Heart right ventricle (tissue), 16 donors: ENCODE measurements at regions not wholly inside any gene's neighbourhood (a gene's known extent, or its start where the extent isn't known, plus 50 kb on each side); places are given as distances from the start of the nearest gene placed in this dataset.

ENCODE experiments used
- ATAC-seq, 8 donors: fragments of 200-7000 bp; cut with Tn5 transposase; one replicate each; pipeline ENCODE4 v1.9.1; 2020; ENCODE audit warnings: mild to moderate bottlenecking in 8 of 8, moderate library complexity in 8 of 8, moderate number of reproducible peaks in 1 of 8
- DNase-seq, 2 donors: peaks; one replicate each; pipeline ENCODE4 v3.0.0-alpha.2; 2020
- H3K27ac ChIP-seq, 10 donors: fragments of 200-600 bp; sonication (generic) in 2 of 10; one replicate each; pipeline versions ENCODE4 v1.5.0 to v1.8.0; 2020 to 2022; ENCODE audit warnings: mild to moderate bottlenecking in 3 of 10
- H3K27me3 ChIP-seq, 7 donors: fragments of 200-600 bp; one replicate each; pipeline ENCODE4 v1.8.0; 2021 to 2022; ENCODE audit warnings: mild to moderate bottlenecking in 2 of 7
- H3K36me3 ChIP-seq, 9 donors: fragments of 200-600 bp; sonication (generic) in 1 of 9; one replicate each; pipeline versions ENCODE4 v1.5.0 to v1.8.0; 2020 to 2022; ENCODE audit warnings: mild to moderate bottlenecking in 2 of 9
- H3K4me1 ChIP-seq, 9 donors: fragments of 200-600 bp; sonication (generic) in 1 of 9; one replicate each; pipeline versions ENCODE4 v1.5.0 to v1.8.0; 2020 to 2022; ENCODE audit warnings: mild to moderate bottlenecking in 4 of 9
- H3K4me3 ChIP-seq, 10 donors: fragments of 200-600 bp; sonication (generic) in 2 of 10; one replicate each; pipeline versions ENCODE4 v1.5.0 to v1.8.0; 2020 to 2022; ENCODE audit warnings: mild to moderate bottlenecking in 7 of 10, moderate library complexity in 2 of 10
- H3K9me3 ChIP-seq, 11 donors: fragments of 200-600 bp in 10 of 11; sonication (generic) in 2 of 11; one replicate each; pipeline versions ENCODE4 v1.5.0 to v1.8.0; 2013 to 2022; ENCODE audit warnings: mild to moderate bottlenecking in 2 of 11, control low read depth in 1 of 11, moderate library complexity in 1 of 11
- CTCF ChIP-seq, 9 donors: fragments of 200-600 bp; sonication (generic) in 2 of 9; IDR thresholded peaks; one replicate each; pipeline versions ENCODE4 v1.5.0 to v1.8.0; 2021 to 2022; ENCODE audit warnings: antibody characterized with exemption in 9 of 9, mild to moderate bottlenecking in 5 of 9, moderate library complexity in 1 of 9
- WGBS, 2 donors: extraction: QIAGEN DNeasy Blood & Tissue Kit; methylation state at CpG; one replicate each; pipeline ENCODE4 v1.1.7; 2013; ENCODE audit warnings: inconsistent platforms in 1 of 2; 5-methylcytosine and 5-hydroxymethylcytosine counted together
- intact Hi-C, 10 donors: fragments of 100-400 bp; cut with DNase I; formaldehyde crosslinking; loops; one replicate each; pipeline versions ENCODE4 v1.11.1 to v1.14.2; 2022
- donor health status: Arrhythmogenic right ventricular cardiomyopathy.
- donor health status: ischemic (EF 13 %, LVEDD 7.1; RV severe dilation, severe dysfunction).
- donor health status: healthy with polysubstance abuse.
- donor health status: DM: no; HTN: yes; CAD: no.
- donor health status: DM: no; HTN: no; CAD: no.
- donor health status: ischemic (EF 25% LVEDD 6.9; RV normal size, moderate dysfunction).
- donor health status: ischemic (EF 25% LVEDD 5.7; RV mildly dilated, moderate dysfunction).
- donor health status: healthy.
- donor health status: DM: yes; HTN: yes; CAD: no.
- donor health status: Ischemic cardiomyopathy.
- donor health status: ischemic (EF 35%, LVEDD 5.7; RV mildly dilated, moderate dysfunction).
- donor health status: nonischemic (EF 11% LVEDD 7.7; RV severe dilation, severe dysfunction).
- donor health status: DM: yes; HTN: yes; CAD: no.
- donor health status: PGD.
- donor health status: ischemic (EF 29% LVEDD 5.4; RV normal size, mild dysfunction).
- donor health status: nonischemic (EF 23%, LVEDD 6.1; RV moderate dilation, normal function).

GRCh38 chr14:84129941-84130340 lies 1400.0 kb upstream of the FLRT2 start:
- no peak for DNase-seq
- intact Hi-C loops: no loop called here
- Histone ChIP-seq H3K27me3 (no peaks in the 10 kb centered on the region), H3K36me3 (no peaks in the 10 kb centered on the region), H3K4me3 (no peak overlapping the region), H3K4me1 (no peaks in the 10 kb centered on the region), H3K27ac (no peak overlapping the region), H3K9me3 (no peaks in the 10 kb centered on the region)
- WGBS, 2 donors: 82 to 88% methylated on average over 1 of the region's 1 CpG
- no peak for ATAC-seq
- no peak for TF ChIP-seq CTCF (IDR thresholded peaks at IDR 0.05)

GRCh38 chr14:84131924-84132323 lies 1398.0 kb upstream of the FLRT2 start:
- no peak for ATAC-seq
- intact Hi-C loops: no loop called here
- no peak overlapping the region for H3K27ac ChIP-seq
- no peak for TF ChIP-seq CTCF (IDR thresholded peaks at IDR 0.05)
- no peaks in the 10 kb centered on the region for H3K36me3 ChIP-seq
- no peak for DNase-seq
- no peaks in the 10 kb centered on the region for H3K4me1 ChIP-seq
- H3K27me3 ChIP-seq: no peaks in the 10 kb centered on the region
- peaks cover 0 to 6% (median 0%) of the 10 kb centered on the region in 11 donors for H3K9me3 ChIP-seq
- no peak overlapping the region for H3K4me3 ChIP-seq

GRCh38 chr14:84144166-84144565 lies 1385.8 kb upstream of the FLRT2 start:
- TF ChIP-seq CTCF (IDR thresholded peaks at IDR 0.05): no peak

GRCh38 chr14:84152452-84152851 lies 1377.5 kb upstream of the FLRT2 start:
- 98% methylated on average over 14 of the region's 14 CpGs for WGBS, 2 donors
- peaks cover 0 to 9% (median 0%) of the 10 kb centered on the region in 11 donors for H3K9me3 ChIP-seq
- DNase-seq: no peak
- no peak overlapping the region for H3K27ac ChIP-seq
- H3K4me3 ChIP-seq: no peak overlapping the region
- no peaks in the 10 kb centered on the region for H3K4me1 ChIP-seq
- no peaks in the 10 kb centered on the region for H3K36me3 ChIP-seq
- no peak for TF ChIP-seq CTCF (IDR thresholded peaks at IDR 0.05)
- intact Hi-C loops: no loop called here
- ATAC-seq: no peak
- H3K27me3 ChIP-seq: no peaks in the 10 kb centered on the region

More at GRCh38 chr14:84144166-84144565, 1385.8 kb upstream of the FLRT2 start:
- 65 to 85% methylated on average over 2 of the region's 2 CpGs for WGBS, 2 donors
- peaks cover 0 to 4% (median 0%) of the 10 kb centered on the region in 11 donors for H3K9me3 ChIP-seq
- H3K27ac ChIP-seq: no peak overlapping the region
- DNase-seq: no peak
- ATAC-seq: no peak
- intact Hi-C loops: no loop called here
- no peak overlapping the region for H3K4me3 ChIP-seq
- H3K36me3 ChIP-seq: no peaks in the 10 kb centered on the region
- no peaks in the 10 kb centered on the region for H3K27me3 ChIP-seq
- no peaks in the 10 kb centered on the region for H3K4me1 ChIP-seq

- no peaks in the 10 kb centered on the region for H3K27me3 ChIP-seq
- peaks cover 0 to 6% (median 0%) of the 10 kb centered on the region in 9 donors for H3K4me1 ChIP-seq
- DNase-seq: no peak
- 5 to 7% methylated on average over 2 of the region's 2 CpGs for WGBS, 2 donors
- no peaks in the 10 kb centered on the region for H3K36me3 ChIP-seq
- no peak overlapping the region for H3K4me3 ChIP-seq
- no peak overlapping the region for H3K27ac ChIP-seq
- no peak for ATAC-seq
- intact Hi-C loops: no loop called here
- H3K9me3 ChIP-seq: no peaks in the 10 kb centered on the region
- no peak for TF ChIP-seq CTCF (IDR thresholded peaks at IDR 0.05)
Measured at GRCh38 chr14:84162633-84163032, 1367.3 kb upstream of the FLRT2 start.
